Fibroblast of lung (primary cell): ENCODE measurements at regions not wholly inside any gene's neighbourhood (a gene's known extent, or its start where the extent isn't known, plus 50 kb on each side); places are given as distances from the start of the nearest gene placed in this dataset.
A peak's percentile ranks its signal among the peaks of the same experiment; 100 is the strongest.

Experiments used
- EZH2 ChIP-seq: IDR thresholded peaks from 2 replicates; pipeline ENCODE4 v1.5.1; 2012; ENCODE audit warnings: low read length, control low read depth, mild to moderate bottlenecking; ENCODE audit errors: missing control alignments
- TF ChIP-seq, protein P1 (sequence below), 2 donors: IDR thresholded peaks in 1 of 2; conservative IDR thresholded peaks in 1 of 2; 1 replicate in 1 of 2; 2 replicates in 1 of 2; pipeline ENCODE4 v1.5.1; 2011 to 2012; ENCODE audit warnings: low read length in 2 of 2, control low read depth in 1 of 2, inconsistent platforms in 1 of 2, low read depth in 1 of 2, mild to moderate bottlenecking in 1 of 2

DNA sequence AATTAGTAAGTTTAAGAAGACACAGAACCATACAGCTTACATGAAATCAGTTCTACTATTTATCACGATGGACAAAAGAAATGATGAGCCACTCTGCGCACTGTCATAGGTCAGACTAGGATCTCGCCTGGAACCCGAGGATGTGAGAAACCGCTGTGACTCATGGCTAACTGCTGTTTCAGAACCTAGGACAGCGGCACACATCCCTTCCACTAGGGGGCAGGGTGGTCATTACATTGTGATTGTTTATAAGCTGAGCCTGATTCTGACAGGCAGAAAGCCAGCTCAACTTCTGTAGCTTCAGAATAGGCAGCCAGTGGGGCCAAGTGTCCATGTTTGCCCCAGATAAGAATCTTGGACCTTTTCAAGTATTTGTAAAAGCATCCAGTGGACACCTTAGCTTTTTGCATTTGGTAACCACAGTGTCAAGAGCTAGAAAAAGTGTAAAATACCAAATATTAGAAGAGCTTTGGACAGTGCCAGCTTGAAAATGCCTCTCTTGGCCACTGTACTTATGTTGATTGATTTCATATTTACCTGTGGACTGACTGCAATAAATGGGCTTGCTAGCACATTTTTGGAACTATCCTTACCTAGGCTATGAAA lies 115.8 kb downstream of the KBTBD8 start:
- TF ChIP-seq, protein P1, sequence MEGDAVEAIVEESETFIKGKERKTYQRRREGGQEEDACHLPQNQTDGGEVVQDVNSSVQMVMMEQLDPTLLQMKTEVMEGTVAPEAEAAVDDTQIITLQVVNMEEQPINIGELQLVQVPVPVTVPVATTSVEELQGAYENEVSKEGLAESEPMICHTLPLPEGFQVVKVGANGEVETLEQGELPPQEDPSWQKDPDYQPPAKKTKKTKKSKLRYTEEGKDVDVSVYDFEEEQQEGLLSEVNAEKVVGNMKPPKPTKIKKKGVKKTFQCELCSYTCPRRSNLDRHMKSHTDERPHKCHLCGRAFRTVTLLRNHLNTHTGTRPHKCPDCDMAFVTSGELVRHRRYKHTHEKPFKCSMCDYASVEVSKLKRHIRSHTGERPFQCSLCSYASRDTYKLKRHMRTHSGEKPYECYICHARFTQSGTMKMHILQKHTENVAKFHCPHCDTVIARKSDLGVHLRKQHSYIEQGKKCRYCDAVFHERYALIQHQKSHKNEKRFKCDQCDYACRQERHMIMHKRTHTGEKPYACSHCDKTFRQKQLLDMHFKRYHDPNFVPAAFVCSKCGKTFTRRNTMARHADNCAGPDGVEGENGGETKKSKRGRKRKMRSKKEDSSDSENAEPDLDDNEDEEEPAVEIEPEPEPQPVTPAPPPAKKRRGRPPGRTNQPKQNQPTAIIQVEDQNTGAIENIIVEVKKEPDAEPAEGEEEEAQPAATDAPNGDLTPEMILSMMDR (conservative IDR thresholded peaks at IDR 0.05 in 1 of 2, IDR thresholded peaks at IDR 0.05 in 1 of 2; ENCODE audit: low read depth in 1 of 2, low read length in 2 of 2) = peak; percentile 97 to 99
- TF ChIP-seq EZH2 = no peak
